Natural killer cell treated with Interleukin-12 subunit alpha and Interleukin-12 subunit beta and Interleukin-15 and Interleukin-18, amount 100 ng/mL, for 72 hours (primary cell): ENCODE measurements at regions not wholly inside any gene's neighbourhood (a gene's known extent, or its start where the extent isn't known, plus 50 kb on each side); places are given as distances from the start of the nearest gene placed in this dataset.
"Not testable (repeated sequence)": the region's sequence is repeated elsewhere in the genome, so short reads cannot be mapped to it uniquely, and the experiment has no call there.

Experiments
- ATAC-seq, 2 donors: fragments of 150-1000 bp; cut with Tn5 transposase in 1 of 2; sonication (Bioruptor Pico), chemical (Tn5 transposase) in 1 of 2; 2 replicates each; pipeline ENCODE4 v1.10.0; 2021
- DNase-seq: peaks from one replicate; pipeline ENCODE4 v3.0.0; 2022; ENCODE audit warnings: low spot score
- H3K27ac Mint-ChIP-seq, 2 donors: 1 replicate in 1 of 2; 2 replicates in 1 of 2; pipeline ENCODE4 v1.8.0; 2022; ENCODE audit warnings: mixed read lengths in 2 of 2, mild to moderate bottlenecking in 1 of 2, moderate library complexity in 1 of 2
- H3K27me3 Mint-ChIP-seq, 2 donors: 1 replicate in 1 of 2; 2 replicates in 1 of 2; pipeline ENCODE4 v1.8.0; 2022; ENCODE audit warnings: mixed read lengths in 2 of 2
- H3K36me3 Mint-ChIP-seq: one replicate; pipeline ENCODE4 v1.8.0; 2022; ENCODE audit warnings: mixed read lengths
- H3K4me1 Mint-ChIP-seq, 2 donors: 1 replicate in 1 of 2; 2 replicates in 1 of 2; pipeline ENCODE4 v1.8.0; 2022; ENCODE audit warnings: low read depth in 2 of 2, mixed read lengths in 2 of 2, mild to moderate bottlenecking in 1 of 2
- H3K4me3 Mint-ChIP-seq: one replicate; pipeline ENCODE4 v1.8.0; 2022; ENCODE audit warnings: mixed read lengths
- H3K9me3 Mint-ChIP-seq: 2 replicates; pipeline ENCODE4 v1.8.0; 2022; ENCODE audit warnings: mixed read lengths

- H3K27me3 Mint-ChIP-seq, result peaks cover 4 to 41% of the 10 kb centered on the region in 2 donors
- no peak overlapping the region for H3K27ac Mint-ChIP-seq
- H3K4me3 Mint-ChIP-seq, result no peak overlapping the region
- H3K36me3 Mint-ChIP-seq, result peaks cover 5% of the 10 kb centered on the region
- ATAC-seq (no peak), DNase-seq (no peak)
- peaks cover 6% of the 10 kb centered on the region for H3K9me3 Mint-ChIP-seq
- H3K4me1 Mint-ChIP-seq, result no peaks in the 10 kb centered on the region
Observed at GRCh38 chr5:72682561-72682960, 133.9 kb upstream of the TNPO1 start.

GRCh38 chr5:72681781-72682180 is 134.7 kb upstream of the TNPO1 start:
- Mint-ChIP-seq H3K27me3 (peaks cover 4 to 41% of the 10 kb centered on the region in 2 donors), H3K4me3 (no peak overlapping the region), H3K36me3 (peaks cover 5% of the 10 kb centered on the region), H3K27ac (no peak overlapping the region), H3K9me3 (peaks cover 6% of the 10 kb centered on the region), H3K4me1 (no peaks in the 10 kb centered on the region)
- ATAC-seq, result no peak
- DNase-seq, result no peak

GRCh38 chr5:72677447-72677846 is 139.0 kb upstream of the TNPO1 start:
- DNase-seq (no peak), ATAC-seq (no peak)
- Mint-ChIP-seq H3K4me3 (no peak overlapping the region), H3K27me3 (peaks cover 4 to 43% of the 10 kb centered on the region in 2 donors), H3K9me3 (peaks cover 11% of the 10 kb centered on the region), H3K4me1 (no peaks in the 10 kb centered on the region), H3K36me3 (peaks cover 5% of the 10 kb centered on the region), H3K27ac (no peak overlapping the region)

- Mint-ChIP-seq H3K9me3 (peaks cover 10% of the 10 kb centered on the region), H3K27me3 (peaks cover 4 to 38% of the 10 kb centered on the region in 2 donors)
- H3K27ac Mint-ChIP-seq, ATAC-seq, H3K36me3 Mint-ChIP-seq, H3K4me3 Mint-ChIP-seq, DNase-seq, H3K4me1 Mint-ChIP-seq: not testable (repeated sequence)
Observed at GRCh38 chr5:72676831-72677230, 139.6 kb upstream of the TNPO1 start.

GRCh38 chr5:72673623-72674022 is 142.8 kb upstream of the TNPO1 start:
- H3K4me3 Mint-ChIP-seq, result no peak overlapping the region
- H3K36me3 Mint-ChIP-seq, result no peaks in the 10 kb centered on the region
- peaks cover 3 to 16% of the 10 kb centered on the region in 2 donors for H3K27me3 Mint-ChIP-seq
- no peak overlapping the region for H3K27ac Mint-ChIP-seq
- peaks cover 7% of the 10 kb centered on the region for H3K9me3 Mint-ChIP-seq
- DNase-seq (no peak), ATAC-seq (no peak)
- H3K4me1 Mint-ChIP-seq, result no peaks in the 10 kb centered on the region

GRCh38 chr5:72673180-72673579 is 143.3 kb upstream of the TNPO1 start:
- H3K4me1 Mint-ChIP-seq, result no peaks in the 10 kb centered on the region
- no peak overlapping the region for H3K27ac Mint-ChIP-seq
- no peak for DNase-seq
- H3K27me3 Mint-ChIP-seq, result peaks cover 6 to 16% of the 10 kb centered on the region in 2 donors
- no peaks in the 10 kb centered on the region for H3K36me3 Mint-ChIP-seq
- peaks cover 7% of the 10 kb centered on the region for H3K9me3 Mint-ChIP-seq
- H3K4me3 Mint-ChIP-seq, result no peak overlapping the region
- no peak for ATAC-seq

- Mint-ChIP-seq H3K27me3 (peaks cover 6 to 22% of the 10 kb centered on the region in 2 donors), H3K27ac (no peak overlapping the region), H3K36me3 (no peaks in the 10 kb centered on the region), H3K4me1 (no peaks in the 10 kb centered on the region), H3K9me3 (no peaks in the 10 kb centered on the region), H3K4me3 (no peak overlapping the region)
- ATAC-seq, result no peak
- DNase-seq, result no peak
Observed at GRCh38 chr5:72667708-72668107, 148.8 kb upstream of the TNPO1 start.

GRCh38 chr5:72662936-72663335 is 153.5 kb upstream of the TNPO1 start:
- no peak overlapping the region for H3K27ac Mint-ChIP-seq

GRCh38 chr5:72662305-72662704 is 154.2 kb upstream of the TNPO1 start:
- ATAC-seq, result no peak
- Mint-ChIP-seq H3K27me3 (peaks cover 2 to 20% of the 10 kb centered on the region in 2 donors), H3K36me3 (no peaks in the 10 kb centered on the region)

More at GRCh38 chr5:72662936-72663335, 153.5 kb upstream of the TNPO1 start:
- Mint-ChIP-seq H3K4me1 (no peaks in the 10 kb centered on the region), H3K27me3 (peaks cover 2 to 25% of the 10 kb centered on the region in 2 donors), H3K9me3 (no peaks in the 10 kb centered on the region), H3K4me3 (no peak overlapping the region), H3K36me3 (no peaks in the 10 kb centered on the region)
- DNase-seq (no peak), ATAC-seq (no peak)

GRCh38 chr5:72661405-72661804 is 154.2 kb upstream of the ZNF366 start:
- Mint-ChIP-seq H3K4me3 (no peak overlapping the region), H3K27ac (no peak overlapping the region), H3K36me3 (no peaks in the 10 kb centered on the region), H3K9me3 (no peaks in the 10 kb centered on the region), H3K27me3 (peaks cover 2 to 11% of the 10 kb centered on the region in 2 donors), H3K4me1 (no peaks in the 10 kb centered on the region)
- no peak for DNase-seq
- no peak for ATAC-seq

More at GRCh38 chr5:72662305-72662704, 154.2 kb upstream of the TNPO1 start:
- Mint-ChIP-seq H3K9me3 (no peaks in the 10 kb centered on the region), H3K4me1 (no peaks in the 10 kb centered on the region), H3K4me3 (no peak overlapping the region), H3K27ac (no peak overlapping the region)
- no peak for DNase-seq

- no peaks in the 10 kb centered on the region for H3K9me3 Mint-ChIP-seq
- H3K36me3 Mint-ChIP-seq, result no peaks in the 10 kb centered on the region
- no peaks in the 10 kb centered on the region for H3K4me1 Mint-ChIP-seq
- H3K4me3 Mint-ChIP-seq, result no peak overlapping the region
- H3K27ac Mint-ChIP-seq, result no peak overlapping the region
- DNase-seq, result no peak
- no peak for ATAC-seq
- H3K27me3 Mint-ChIP-seq, result peaks cover 2 to 10% of the 10 kb centered on the region in 2 donors
Observed at GRCh38 chr5:72659726-72660125, 152.5 kb upstream of the ZNF366 start.

GRCh38 chr5:72658761-72659540 is 151.7 kb upstream of the ZNF366 start:
- Mint-ChIP-seq H3K27ac (no peak overlapping the region), H3K9me3 (no peaks in the 10 kb centered on the region), H3K4me1 (no peaks in the 10 kb centered on the region), H3K27me3 (peaks cover 2 to 10% of the 10 kb centered on the region in 2 donors), H3K36me3 (no peaks in the 10 kb centered on the region), H3K4me3 (no peak overlapping the region)
- ATAC-seq (no peak), DNase-seq (no peak)

GRCh38 chr5:72658161-72658560 is 151.0 kb upstream of the ZNF366 start:
- H3K4me3 Mint-ChIP-seq, result no peak overlapping the region
- H3K4me1 Mint-ChIP-seq, result no peaks in the 10 kb centered on the region
- H3K27me3 Mint-ChIP-seq, result peaks cover 2 to 10% of the 10 kb centered on the region in 2 donors
- no peak overlapping the region for H3K27ac Mint-ChIP-seq
- DNase-seq (no peak), ATAC-seq (no peak)
- no peaks in the 10 kb centered on the region for H3K9me3 Mint-ChIP-seq
- H3K36me3 Mint-ChIP-seq, result no peaks in the 10 kb centered on the region

GRCh38 chr5:72656756-72657513 is 149.7 kb upstream of the ZNF366 start:
- Mint-ChIP-seq H3K36me3 (no peaks in the 10 kb centered on the region), H3K27me3 (peaks cover 2 to 13% of the 10 kb centered on the region in 2 donors), H3K9me3 (no peaks in the 10 kb centered on the region), H3K27ac (no peak overlapping the region), H3K4me3 (no peak overlapping the region), H3K4me1 (no peaks in the 10 kb centered on the region)
- ATAC-seq (no peak), DNase-seq (no peak)
